Activated naive CD4-positive, alpha-beta T cell treated with anti-CD3 and anti-CD28 coated beads, Interleukin-2, amount 50 U/mL, for 16 hours (primary cell): ENCODE measurements at regions not wholly inside any gene's neighbourhood (a gene's known extent, or its start where the extent isn't known, plus 50 kb on each side); places are given as distances from the start of the nearest gene placed in this dataset.
"Not testable (repeated sequence)": the region's sequence is repeated elsewhere in the genome, so short reads cannot be mapped to it uniquely, and the experiment has no call there.

Source experiments
- DNase-seq: peaks from one replicate; pipeline ENCODE4 v3.0.0-alpha.2; 2020

GRCh38 chr4:66357316-66357715 lies 687.0 kb upstream of the EPHA5 start:
- DNase-seq: no peak

- no peak for DNase-seq
These were observed 685.0 kb upstream of the EPHA5 start for GRCh38 chr4:66355328-66355727.

GRCh38 chr4:66351761-66352160 lies 681.5 kb upstream of the EPHA5 start:
- DNase-seq: no peak

GRCh38 chr4:66340286-66340893 lies 670.1 kb upstream of the EPHA5 start:
- no peak for DNase-seq

GRCh38 chr4:66339007-66339406 lies 668.7 kb upstream of the EPHA5 start:
- no peak for DNase-seq

- no peak for DNase-seq
These were observed 661.5 kb upstream of the EPHA5 start for GRCh38 chr4:66331761-66332160.

- DNase-seq: no peak
These were observed 659.8 kb upstream of the EPHA5 start for GRCh38 chr4:66330125-66330524.

GRCh38 chr4:66328803-66329574 lies 658.7 kb upstream of the EPHA5 start:
- no peak for DNase-seq

- no peak for DNase-seq
These were observed 637.6 kb upstream of the EPHA5 start for GRCh38 chr4:66307641-66308438.

- DNase-seq: no peak
These were observed 630.1 kb upstream of the EPHA5 start for GRCh38 chr4:66300336-66300934.

GRCh38 chr4:66298569-66298968 lies 628.3 kb upstream of the EPHA5 start:
- DNase-seq: no peak

GRCh38 chr4:66297703-66298102 lies 627.4 kb upstream of the EPHA5 start:
- DNase-seq: no peak

GRCh38 chr4:66294638-66295037 lies 624.3 kb upstream of the EPHA5 start:
- no peak for DNase-seq

- DNase-seq: no peak
These were observed 614.7 kb upstream of the EPHA5 start for GRCh38 chr4:66284991-66285451.

GRCh38 chr4:66279084-66279483 lies 608.8 kb upstream of the EPHA5 start:
- DNase-seq: no peak

- no peak for DNase-seq
These were observed 605.2 kb upstream of the EPHA5 start for GRCh38 chr4:66275411-66276038.

- DNase-seq: no peak
These were observed 602.8 kb upstream of the EPHA5 start for GRCh38 chr4:66273110-66273509.

GRCh38 chr4:66270356-66270755 lies 600.1 kb upstream of the EPHA5 start:
- not testable (repeated sequence) for DNase-seq

- not testable (repeated sequence) for DNase-seq
These were observed 596.3 kb upstream of the EPHA5 start for GRCh38 chr4:66266554-66266953.

- DNase-seq: no peak
These were observed 595.7 kb upstream of the EPHA5 start for GRCh38 chr4:66266035-66266434.

GRCh38 chr4:66252291-66252690 lies 582.0 kb upstream of the EPHA5 start:
- DNase-seq: no peak

- DNase-seq: no peak
These were observed 576.4 kb upstream of the EPHA5 start for GRCh38 chr4:66246643-66247042.

- DNase-seq: no peak
These were observed 565.6 kb upstream of the EPHA5 start for GRCh38 chr4:66235876-66236275.
